ENCODE measurements at regions not wholly inside any gene's neighbourhood (a gene's known extent, or its start where the extent isn't known, plus 50 kb on each side); places are given as distances from the start of the nearest gene placed in this dataset.

GRCh38 chr4:43242606-43243005, 350.1 kb downstream of the GRXCR1 start:
- TF ChIP-seq CTCF (IDR thresholded peaks at IDR 0.05) = no peak
- no peak for TF ChIP-seq ZFX (IDR thresholded peaks at IDR 0.05; ENCODE audit: borderline replicate concordance)
- H3K27ac ChIP-seq = no peak overlapping the region

- no peak overlapping the region for H3K27ac ChIP-seq
- TF ChIP-seq CTCF (IDR thresholded peaks at IDR 0.05) (no peak), ZFX (IDR thresholded peaks at IDR 0.05; ENCODE audit: borderline replicate concordance) (no peak)
Measured at GRCh38 chr4:43243433-43244116, 351.1 kb downstream of the GRXCR1 start.

GRCh38 chr4:43244688-43245382, 352.3 kb downstream of the GRXCR1 start:
- no peak overlapping the region for H3K27ac ChIP-seq
- TF ChIP-seq CTCF (IDR thresholded peaks at IDR 0.05) (no peak), ZFX (IDR thresholded peaks at IDR 0.05; ENCODE audit: borderline replicate concordance) (no peak)

- no peak overlapping the region for H3K27ac ChIP-seq
- TF ChIP-seq CTCF (IDR thresholded peaks at IDR 0.05) (no peak), ZFX (IDR thresholded peaks at IDR 0.05; ENCODE audit: borderline replicate concordance) (no peak)
Measured at GRCh38 chr4:43251841-43252240, 359.3 kb downstream of the GRXCR1 start.

- no peak overlapping the region for H3K27ac ChIP-seq
Measured at GRCh38 chr4:43253541-43253940, 361.0 kb downstream of the GRXCR1 start.

GRCh38 chr4:43264730-43265129, 372.2 kb downstream of the GRXCR1 start:
- TF ChIP-seq ZFX (IDR thresholded peaks at IDR 0.05; ENCODE audit: borderline replicate concordance) (no peak), CTCF (IDR thresholded peaks at IDR 0.05) (no peak)
- no peak overlapping the region for H3K27ac ChIP-seq

More at GRCh38 chr4:43253541-43253940, 361.0 kb downstream of the GRXCR1 start:
- TF ChIP-seq ZFX (IDR thresholded peaks at IDR 0.05; ENCODE audit: borderline replicate concordance) = no peak
- no peak for TF ChIP-seq CTCF (IDR thresholded peaks at IDR 0.05)

- TF ChIP-seq ZFX (IDR thresholded peaks at IDR 0.05; ENCODE audit: borderline replicate concordance) (no peak), CTCF (IDR thresholded peaks at IDR 0.05) (no peak)
- H3K27ac ChIP-seq = no peak overlapping the region
Measured at GRCh38 chr4:43271946-43272345, 379.4 kb downstream of the GRXCR1 start.

Data from 22Rv1 (cell line).